Stimulated activated CD8-positive, alpha-beta memory T cell treated with anti-CD3 and anti-CD28 coated beads, Interleukin-2, amount 100 ng/mL, for 48 hours (primary cell): ENCODE measurements at regions not wholly inside any gene's neighbourhood (a gene's known extent, or its start where the extent isn't known, plus 50 kb on each side); places are given as distances from the start of the nearest gene placed in this dataset.

ENCODE experiments used
- DNase-seq, 2 donors: peaks; one replicate each; pipeline ENCODE4 v3.0.0-alpha.2; 2020; ENCODE audit warnings: low read depth in 2 of 2

- DNase-seq = no peak
These were observed 792.0 kb downstream of the UQCRFS1 start for GRCh38 chr19:28420811-28421550.

DNA sequence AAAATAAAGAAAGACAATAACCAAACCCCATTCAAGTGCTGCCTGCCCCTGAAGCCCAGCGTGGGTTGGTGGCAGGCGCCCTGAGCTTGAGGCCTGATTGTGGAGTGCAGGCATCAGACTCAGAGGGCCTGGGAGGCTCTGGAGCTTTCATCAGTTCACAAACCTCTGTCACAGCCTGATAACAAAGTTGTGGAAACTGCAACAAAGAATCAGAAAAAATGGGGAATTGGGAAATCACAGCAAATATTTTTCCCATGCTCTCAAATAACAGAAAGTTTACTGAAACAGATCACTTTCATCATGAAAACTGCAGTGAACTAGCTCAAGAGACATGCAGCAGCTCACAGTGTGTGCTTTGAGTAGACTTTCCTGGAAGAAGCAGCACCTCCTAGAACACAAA, 793.6 kb downstream of the UQCRFS1 start:
- no peak for DNase-seq

- DNase-seq = no peak
These were observed 795.6 kb downstream of the UQCRFS1 start for GRCh38 chr19:28417361-28417760.

- no peak for DNase-seq
These were observed 796.7 kb downstream of the UQCRFS1 start for GRCh38 chr19:28416245-28416644.

DNA sequence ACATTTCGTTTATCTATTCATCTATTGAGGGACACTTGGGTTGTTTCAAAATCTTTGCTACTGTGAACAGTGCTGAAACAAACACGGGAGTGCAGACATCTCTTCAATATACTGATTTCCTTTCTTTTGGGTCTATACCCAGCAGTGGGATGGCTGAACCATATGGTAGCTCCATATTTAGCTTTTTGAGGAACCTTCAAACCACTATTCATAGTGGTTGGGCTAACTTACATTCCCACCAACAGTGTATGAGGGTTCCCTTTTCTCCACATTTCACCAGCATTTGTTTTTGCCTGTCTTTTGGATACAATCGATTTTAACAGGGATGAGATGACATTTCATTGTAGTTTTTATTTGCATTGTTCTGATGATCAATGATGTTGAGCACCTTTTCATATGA, 798.2 kb downstream of the UQCRFS1 start:
- no peak for DNase-seq

DNA sequence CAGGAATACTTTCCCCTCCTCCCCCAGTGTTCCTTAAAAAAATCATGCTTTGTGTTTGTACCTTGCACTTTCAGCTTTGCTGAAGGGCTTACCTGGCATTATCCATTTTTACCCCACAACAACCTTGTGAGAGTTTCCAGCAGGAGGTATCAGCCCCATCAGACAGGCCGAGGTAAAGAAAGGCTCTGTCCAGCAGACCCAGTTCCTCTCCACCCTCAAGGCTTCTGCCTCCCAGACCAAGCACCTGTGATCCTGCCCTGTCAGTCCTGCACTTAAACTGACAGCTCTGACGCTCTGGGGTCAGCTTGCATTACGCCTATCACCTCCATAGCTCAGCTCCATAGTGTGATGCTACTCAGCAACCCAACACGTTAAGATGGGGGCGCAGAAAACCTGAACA, 803.1 kb downstream of the UQCRFS1 start:
- no peak for DNase-seq

DNA sequence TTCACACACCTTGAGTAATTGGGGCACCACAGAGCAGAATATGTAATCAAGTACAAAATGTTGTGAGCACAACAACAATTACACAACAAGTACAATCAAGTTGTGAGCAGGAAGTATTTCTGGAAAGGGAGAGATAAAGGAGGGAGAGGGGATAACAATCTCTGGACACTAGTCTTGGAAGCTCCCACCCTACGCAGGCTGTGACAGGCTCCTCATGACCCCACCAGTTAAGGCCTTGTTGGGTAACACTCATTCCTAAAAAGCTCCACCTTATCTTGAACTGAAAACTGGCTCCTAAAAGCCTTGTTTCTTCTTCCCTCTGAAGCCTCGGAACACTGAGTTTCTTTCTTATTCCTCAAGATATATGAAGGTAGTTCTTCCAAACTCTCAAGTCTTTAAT, 806.0 kb downstream of the UQCRFS1 start:
- no peak for DNase-seq

DNA sequence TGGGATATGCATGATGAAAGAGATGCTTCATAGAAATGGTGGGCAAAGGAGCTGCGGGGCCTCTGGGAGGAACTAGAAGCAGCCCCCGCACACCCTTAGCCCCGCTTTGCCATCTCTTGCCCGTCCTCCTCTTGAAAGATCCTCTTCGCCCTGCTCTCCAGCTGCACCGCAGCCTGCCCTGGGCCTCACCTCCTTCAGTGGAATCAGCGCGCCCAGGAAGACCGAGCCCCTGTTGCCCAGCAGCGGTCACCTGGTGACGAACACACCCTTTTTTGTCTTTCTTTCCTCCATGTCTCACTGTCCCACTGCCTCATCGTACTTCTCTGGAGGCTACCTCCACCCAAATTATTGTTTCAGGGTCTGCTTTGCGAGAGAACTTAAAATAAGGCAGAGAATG, 807.6 kb downstream of the UQCRFS1 start:
- no peak for DNase-seq

DNA sequence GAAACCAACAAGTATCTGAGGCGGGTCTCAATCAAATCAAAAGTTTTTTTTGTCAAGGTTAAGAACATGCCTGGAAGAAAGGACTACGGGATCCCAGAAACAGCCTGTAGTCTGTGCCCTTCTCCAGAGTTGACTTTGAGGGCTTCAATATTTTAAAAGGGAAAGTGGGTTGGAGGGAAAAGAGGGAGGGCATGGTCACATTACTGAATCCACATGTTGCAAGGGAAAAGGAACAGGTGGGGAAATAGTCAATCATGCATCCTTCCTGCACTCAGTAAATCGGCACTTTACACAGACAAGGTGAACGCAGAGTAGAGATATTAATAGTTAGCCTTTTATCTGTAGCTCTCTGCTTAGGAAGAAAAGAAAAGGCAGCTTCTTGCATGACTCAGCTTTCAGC, 808.5 kb downstream of the UQCRFS1 start:
- no peak for DNase-seq

DNA sequence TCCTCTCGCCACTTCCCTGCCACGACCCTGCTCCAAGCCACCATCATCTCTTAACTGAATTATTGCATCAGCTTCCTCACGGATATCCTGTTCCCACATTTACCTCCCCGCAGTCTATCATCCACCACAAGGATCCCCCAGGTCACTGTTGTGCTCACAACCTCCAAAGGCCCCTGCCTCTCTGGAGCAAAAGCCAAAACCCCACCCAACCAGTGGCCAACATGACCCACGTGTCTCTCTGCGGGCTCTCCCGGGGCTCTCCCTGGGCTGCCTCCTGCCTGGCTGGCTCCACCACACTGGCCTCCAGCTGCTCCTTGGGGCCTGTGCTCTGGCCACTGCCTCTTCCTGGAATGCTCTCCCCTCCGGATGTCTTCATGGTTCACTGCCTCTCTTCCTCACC, 809.3 kb downstream of the UQCRFS1 start:
- DNase-seq = no peak

GRCh38 chr19:28402701-28403290, 810.2 kb downstream of the UQCRFS1 start:
- no peak for DNase-seq

- DNase-seq = no peak
These were observed 811.1 kb downstream of the UQCRFS1 start for GRCh38 chr19:28401739-28402424.

DNA sequence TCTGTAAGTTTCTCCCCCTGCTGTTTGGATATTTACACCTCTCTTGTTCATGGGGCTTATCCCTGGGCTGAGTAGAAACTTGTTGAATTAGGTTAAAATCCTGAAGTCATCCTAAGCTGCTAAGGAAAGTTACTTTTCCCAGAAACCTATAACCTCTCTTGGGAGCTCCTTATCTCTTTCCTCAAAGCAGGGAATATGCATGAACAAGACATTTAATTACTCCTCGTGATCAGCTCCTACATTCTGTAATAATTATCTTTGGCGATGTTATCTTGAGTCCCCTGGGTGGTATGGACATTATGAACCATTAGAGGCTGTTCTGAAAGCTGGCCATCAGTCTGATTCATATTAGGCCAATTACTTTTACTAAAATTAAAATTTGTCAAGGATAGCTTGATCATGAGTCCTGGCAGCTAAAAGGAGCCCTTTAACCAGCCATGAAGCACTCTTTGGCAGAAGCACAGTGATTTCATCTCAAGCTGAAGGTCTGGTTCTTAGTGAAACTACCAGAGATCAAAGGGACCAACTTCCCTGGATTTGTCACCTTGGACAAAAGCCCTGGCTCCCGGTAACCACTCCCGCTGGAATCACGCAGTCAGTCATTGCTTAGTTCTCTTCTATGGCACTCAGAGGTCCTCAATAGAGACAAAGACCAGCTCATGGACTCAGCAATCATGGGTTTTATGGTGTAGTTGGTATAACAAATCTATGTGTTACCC, 811.8 kb downstream of the UQCRFS1 start:
- DNase-seq = no peak

- no peak for DNase-seq
These were observed 813.8 kb downstream of the UQCRFS1 start for GRCh38 chr19:28399187-28399586.

DNA sequence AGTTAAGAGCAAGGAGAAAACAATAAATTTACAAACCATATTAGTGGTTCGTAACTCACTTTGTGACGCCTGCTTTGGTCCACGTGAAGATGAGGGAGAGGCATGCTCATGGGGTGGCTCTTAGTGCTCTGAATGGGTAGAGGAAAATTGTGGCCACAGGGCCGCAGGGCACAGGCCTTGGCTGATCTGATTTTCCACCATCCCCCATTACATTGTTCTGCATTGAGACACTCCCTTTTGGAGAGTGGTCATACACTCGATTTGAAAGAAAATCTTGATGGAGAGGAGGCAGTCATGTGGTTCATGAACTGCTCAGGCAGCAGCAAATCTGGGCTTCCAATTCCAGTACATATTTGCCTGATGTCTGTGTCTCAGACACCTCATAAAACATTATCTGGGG, 815.2 kb downstream of the UQCRFS1 start:
- DNase-seq = no peak

DNA sequence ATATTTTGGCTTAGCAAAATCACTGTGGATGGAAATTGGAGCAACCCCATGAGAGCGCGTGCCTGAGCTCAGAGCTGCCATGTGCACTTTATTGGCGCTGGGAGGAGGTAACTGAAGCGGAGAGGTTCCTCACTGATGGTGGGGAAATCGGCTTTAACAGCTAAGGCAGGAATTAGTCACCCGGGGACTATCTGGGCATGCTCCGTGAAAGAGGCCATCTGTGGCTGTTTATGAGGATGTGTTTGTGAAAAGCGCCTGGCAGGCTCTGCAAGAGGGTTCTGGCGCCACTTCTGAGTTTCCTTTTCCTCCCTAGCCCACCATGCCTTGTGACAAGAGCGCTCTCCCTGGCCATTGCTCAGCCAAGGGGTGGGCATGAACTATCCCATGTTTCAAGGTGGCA, 815.6 kb downstream of the UQCRFS1 start:
- DNase-seq = no peak

GRCh38 chr19:28396287-28396831, 816.6 kb downstream of the UQCRFS1 start:
- no peak for DNase-seq

- DNase-seq = no peak
These were observed 818.2 kb downstream of the UQCRFS1 start for GRCh38 chr19:28394725-28395124.

DNA sequence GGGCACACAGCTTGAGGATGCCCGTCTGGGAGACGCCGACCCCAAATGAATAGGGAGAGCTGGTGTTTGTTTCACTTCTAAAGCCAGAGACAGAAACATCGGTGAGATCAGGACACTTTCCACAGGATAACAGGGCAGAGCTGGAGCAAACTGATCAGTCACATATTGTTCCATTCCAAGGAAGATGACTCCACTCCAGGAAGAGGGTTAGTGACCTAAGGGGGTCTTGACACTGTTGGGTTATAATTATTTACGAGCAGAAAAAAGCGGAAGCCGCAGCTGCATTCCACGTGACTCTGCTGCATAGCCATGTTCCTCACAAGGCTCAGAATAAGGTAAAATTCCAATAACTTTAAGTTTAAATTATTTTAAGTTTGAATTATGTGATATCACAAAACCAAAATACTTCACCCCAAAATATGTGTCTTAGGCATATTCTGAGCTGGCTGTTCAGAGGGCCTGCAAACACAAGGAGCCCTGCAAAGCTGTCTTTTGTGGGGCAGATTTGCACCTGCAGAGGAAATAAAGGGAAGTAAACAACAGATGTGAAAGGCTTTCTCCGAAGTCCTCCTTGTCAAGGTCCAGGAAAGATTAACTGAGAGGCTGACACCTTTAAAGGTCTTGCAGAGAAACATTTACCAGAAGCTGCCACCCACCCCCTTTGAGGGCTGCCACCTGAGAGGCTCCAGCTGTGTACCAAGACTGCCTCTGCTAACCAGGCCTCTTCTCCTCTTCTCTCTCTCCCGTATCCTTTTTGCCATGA, 819.2 kb downstream of the UQCRFS1 start:
- no peak for DNase-seq

DNA sequence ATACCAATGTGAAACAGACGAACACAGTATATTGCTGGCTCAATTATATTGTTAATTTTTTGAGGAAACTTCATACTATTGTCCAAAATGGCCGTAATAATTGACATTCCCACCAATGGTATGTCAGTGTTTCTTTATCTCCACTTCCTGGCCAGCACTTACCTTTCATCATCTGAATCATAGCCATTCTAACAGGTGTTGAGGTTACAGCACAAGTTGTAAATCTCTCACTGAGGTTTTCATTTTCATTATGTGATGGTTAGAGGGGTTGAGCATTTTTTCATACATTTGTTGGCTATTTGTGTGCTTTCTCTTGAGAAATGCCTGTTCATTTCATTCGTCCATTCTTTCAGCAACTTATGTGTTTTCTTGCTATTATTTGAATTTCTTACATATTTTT, 824.0 kb downstream of the UQCRFS1 start:
- DNase-seq = no peak

DNA sequence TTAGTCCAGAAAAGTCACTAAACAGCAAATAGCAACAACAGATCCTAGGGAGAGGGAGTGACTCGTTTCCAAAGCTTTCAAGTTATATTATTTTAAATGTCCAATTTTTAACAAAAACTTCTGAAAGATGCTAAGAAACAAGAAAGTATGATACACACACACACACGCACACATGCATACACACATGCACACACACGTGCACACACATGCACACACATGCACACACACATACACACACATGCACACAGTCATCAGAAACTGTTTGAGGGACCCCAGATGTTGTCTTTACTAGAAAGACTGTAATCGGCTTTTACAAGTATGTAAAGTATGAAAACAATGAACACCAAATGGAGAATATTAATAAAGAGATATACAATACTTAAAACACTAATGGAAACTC, 825.4 kb downstream of the UQCRFS1 start:
- DNase-seq = no peak

GRCh38 chr19:28386470-28386869, 826.5 kb downstream of the UQCRFS1 start:
- no peak for DNase-seq
